DMS153 treated with DMSO at 0.1 percent for 48 hours (cell line): ENCODE measurements at regions not wholly inside any gene's neighbourhood (a gene's known extent, or its start where the extent isn't known, plus 50 kb on each side); places are given as distances from the start of the nearest gene placed in this dataset.
"Not testable (repeated sequence)": the region's sequence is repeated elsewhere in the genome, so short reads cannot be mapped to it uniquely, and the experiment has no call there.

Experiments
- DNase-seq: peaks from one replicate; lab custom pipeline; 2025; ENCODE audit not compliant: unreplicated experiment; lab: John Stamatoyannopoulos, UW

- no peak for DNase-seq
These were observed 253.6 kb downstream of the C3orf38 start for GRCh38 chr3:88403319-88403718.

- DNase-seq = no peak
These were observed 258.3 kb downstream of the C3orf38 start for GRCh38 chr3:88408097-88408496.

DNA sequence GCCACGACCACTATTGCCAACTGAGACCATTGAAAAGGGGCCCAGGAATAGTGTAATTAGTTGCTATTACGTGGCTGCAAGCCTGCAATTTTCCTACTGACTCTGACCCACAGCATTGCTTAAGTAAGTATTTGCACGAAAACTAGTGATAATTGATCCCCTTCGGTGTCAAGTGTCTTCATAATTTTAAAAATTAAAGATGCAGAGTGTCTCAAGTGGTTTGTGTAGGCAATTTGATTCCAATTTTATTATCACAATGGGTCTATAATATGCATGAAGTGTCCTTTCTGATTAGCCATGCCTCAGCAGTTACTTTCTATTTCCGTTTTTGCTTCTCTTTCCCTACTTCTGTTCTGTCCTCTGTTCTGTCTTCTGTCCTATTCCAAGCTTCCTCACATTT is 259.2 kb downstream of the C3orf38 start:
- no peak for DNase-seq

- no peak for DNase-seq
These were observed 260.5 kb downstream of the C3orf38 start for GRCh38 chr3:88410259-88410658.

GRCh38 chr3:88412346-88412745 is 262.6 kb downstream of the C3orf38 start:
- no peak for DNase-seq

DNA sequence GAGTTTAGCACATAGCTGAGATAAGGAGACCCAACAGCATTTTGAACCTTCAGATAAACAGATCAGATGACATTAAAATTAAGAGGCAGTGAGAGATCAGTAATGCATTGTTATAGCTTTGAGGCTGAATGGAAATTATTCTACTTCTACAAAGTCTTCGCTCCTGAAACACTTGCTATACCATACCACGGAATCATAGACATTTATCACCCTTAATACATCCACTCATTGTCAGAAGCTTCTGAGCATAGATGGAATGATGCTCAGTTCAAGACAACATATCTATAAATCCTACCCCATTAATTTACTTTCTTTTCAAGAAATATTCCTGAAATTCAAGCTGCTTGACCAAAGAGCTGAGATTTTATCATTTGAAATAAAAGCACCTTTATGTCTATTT is 266.7 kb downstream of the C3orf38 start:
- DNase-seq = no peak

DNA sequence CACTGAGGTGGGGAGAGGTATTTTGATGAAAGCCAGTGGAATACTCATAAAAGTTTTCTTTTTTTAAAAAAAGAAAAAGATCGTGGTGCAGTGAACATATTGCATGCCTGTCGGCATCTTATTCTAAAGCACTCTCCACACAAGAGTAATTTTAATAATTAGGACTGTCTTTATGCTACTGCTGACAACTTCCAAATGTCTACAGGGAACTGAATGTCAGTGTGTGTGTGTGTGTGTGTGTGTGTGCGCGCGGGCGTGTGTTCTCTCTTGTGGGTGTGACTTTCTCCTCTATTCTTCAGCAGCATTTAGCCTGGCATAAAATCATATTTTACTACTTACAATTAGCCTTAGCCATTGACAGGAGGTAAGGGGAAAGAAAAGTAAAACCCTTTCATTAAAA is 268.5 kb downstream of the C3orf38 start:
- no peak for DNase-seq

DNA sequence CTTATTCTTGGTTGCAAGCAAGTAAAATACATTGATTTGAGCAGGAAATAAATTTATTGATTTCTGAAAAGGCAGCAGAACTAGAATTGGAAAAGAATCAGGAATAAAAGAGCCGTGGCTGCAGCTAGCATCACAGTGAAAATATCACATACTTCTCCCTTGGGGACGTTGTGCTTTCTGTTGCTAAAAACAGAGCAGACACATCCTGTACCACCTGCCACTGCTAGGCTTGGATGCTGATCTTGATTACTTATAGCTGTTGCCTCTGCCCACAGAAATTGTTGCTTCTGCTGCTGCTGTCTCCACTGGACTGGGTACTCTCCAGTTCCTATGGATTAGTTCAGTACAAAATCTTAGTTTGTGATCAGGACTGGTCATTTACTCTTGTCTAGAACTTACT is 283.8 kb downstream of the C3orf38 start:
- no peak for DNase-seq

DNA sequence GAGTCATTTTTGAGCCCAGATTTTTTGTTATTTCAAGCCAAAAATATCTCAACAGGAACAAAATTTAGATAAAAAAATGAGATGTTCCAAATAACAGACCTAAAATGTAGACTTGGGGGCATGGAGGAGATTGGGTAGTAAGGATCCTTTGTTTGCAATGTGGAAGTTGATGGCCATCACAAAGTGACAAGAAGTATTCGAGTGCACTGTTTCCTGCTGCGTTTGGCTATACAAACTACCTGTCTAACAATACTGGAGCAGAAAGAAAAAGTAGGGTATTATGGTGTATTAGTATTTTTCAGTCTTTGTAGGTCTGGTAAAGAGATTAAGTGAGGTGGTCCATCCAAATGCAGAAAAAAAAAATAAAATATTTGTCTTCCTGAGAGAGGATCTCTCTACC is 284.2 kb downstream of the C3orf38 start:
- DNase-seq = no peak

DNA sequence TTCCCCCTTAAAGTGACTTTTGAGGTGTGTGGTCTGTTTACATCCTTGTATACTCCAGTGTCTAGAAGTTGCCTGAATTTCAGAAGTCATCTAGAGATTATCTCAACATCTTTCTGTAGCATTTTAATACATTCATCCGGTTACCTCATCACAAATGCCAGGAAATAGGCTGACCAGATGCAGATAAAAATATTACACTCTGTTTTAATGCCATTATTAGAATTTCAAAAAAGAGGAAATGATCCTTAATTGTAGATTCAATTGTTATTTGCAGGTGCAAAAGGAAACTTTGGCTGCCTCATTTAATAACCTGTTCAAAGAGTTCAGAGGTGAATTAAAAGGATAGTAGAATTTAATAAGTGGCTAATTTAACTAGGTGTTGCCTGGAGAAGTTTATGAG is 290.9 kb downstream of the C3orf38 start:
- DNase-seq = no peak

DNA sequence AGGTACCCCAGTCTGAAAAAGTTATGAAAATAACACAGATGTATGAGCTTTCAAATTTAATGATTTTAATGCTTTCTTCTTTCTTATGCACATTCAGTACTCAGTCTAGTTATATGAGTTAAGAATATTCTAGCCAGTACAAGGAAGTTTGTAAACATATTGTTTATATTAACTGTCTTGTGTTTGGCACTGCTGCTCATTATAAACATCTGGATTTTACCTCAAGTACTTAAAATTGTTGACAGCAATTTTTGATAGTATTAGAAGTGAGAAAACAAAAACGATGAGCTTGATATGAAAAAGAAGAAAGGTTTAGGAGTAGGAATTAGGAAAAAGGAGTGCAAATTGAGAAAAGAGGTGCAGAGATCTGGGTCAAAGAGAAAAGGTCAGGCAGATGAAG is 293.3 kb downstream of the C3orf38 start:
- no peak for DNase-seq

DNA sequence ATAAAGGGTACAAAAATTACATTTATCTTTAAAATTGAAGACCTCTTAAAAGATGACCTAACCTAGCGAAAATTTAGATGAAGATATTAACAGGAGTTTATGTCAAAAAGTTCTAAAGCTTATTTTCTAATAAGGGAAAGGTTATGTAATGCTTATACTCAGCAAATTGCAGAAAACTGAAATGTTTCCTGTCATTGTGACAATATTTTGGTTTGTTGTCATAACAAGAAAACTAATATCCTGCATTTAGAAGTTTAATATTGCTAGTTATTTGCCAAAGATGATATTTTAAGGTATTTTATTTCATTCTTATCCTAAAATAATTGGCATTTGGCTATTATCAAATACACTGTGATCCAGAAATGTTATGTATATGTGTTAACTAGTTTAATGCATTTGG is 294.5 kb downstream of the C3orf38 start:
- DNase-seq = no peak

DNA sequence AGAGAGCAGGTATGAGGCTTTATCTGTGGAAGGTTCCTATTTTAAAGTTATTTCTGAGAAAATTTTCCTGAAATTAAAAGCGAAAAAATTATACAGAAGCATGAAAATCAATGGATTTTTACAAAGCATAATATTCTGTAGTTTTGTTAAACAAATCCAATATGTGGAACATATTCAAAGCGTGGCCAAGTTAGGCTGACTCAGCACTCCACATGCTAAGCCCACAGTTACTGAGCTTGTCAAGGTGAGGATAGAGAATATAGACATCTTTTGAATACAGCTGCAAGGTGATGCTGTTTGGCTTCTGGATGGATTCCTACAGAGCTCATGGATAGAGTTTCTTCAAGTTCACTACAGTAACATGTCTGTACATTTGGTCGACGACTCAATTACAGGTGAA is 302.5 kb downstream of the C3orf38 start:
- no peak for DNase-seq

- no peak for DNase-seq
These were observed 310.6 kb downstream of the C3orf38 start for GRCh38 chr3:88460369-88460768.

GRCh38 chr3:88462230-88462629 is 312.5 kb downstream of the C3orf38 start:
- no peak for DNase-seq

DNA sequence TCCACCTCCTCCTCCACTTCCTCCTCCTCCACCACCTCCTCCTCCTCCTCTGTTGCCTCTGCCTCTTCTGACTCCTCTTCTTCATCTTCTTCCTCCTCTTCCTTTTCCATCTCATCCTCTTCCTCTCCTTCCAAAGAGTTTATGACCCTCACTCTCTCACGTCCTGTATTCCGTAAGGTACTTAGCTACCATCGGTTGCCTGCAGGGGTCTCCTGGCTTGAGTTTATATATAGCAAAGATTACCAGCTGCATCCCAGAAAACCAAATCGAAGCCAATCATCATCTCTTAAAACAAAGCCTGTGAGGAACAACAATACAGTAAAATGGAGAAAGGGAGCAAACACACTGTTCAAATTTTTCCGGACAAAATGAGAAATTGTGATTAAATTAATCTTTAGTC is 317.4 kb downstream of the C3orf38 start:
- DNase-seq = no peak

DNA sequence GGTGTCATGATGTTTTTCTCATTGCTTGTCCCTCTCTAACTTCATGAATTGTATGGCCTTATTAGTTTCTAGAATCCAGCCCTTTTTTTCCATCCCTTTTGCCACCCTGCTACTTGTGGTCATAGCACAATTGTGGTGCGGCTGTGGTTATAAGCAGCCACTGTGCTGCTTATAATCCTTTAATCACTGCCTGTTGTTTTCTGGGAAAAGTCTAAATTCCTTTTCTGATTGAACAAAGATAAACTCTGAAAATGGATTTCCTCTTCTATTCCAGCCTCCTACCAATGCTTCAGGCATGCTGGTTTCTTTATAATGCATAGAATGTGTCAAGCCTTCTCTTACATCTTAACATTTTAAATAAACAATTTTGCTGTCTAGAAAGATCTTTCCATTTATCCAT is 319.5 kb downstream of the C3orf38 start:
- no peak for DNase-seq

GRCh38 chr3:88478460-88478859 is 328.7 kb downstream of the C3orf38 start:
- DNase-seq = no peak

- no peak for DNase-seq
These were observed 331.1 kb downstream of the C3orf38 start for GRCh38 chr3:88480822-88481221.

DNA sequence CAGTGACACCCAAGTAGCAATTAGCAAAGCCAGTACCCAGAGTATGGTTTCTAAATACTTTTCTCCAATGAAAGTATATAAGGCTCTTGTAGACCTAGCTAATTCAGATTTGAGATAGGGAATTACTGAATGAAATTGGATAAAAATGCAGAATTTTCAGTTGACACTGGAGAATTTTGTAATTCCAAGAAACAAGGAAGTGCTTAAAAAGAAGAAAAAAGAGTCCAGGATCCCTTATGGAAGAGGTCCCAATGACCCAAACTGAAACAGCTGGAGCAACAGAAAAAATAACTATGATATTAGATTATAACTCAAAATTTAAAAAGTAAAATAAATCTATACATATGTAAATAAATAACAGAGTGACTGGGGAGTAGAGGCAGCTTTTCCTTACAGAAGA is 335.2 kb downstream of the C3orf38 start:
- DNase-seq = no peak

DNA sequence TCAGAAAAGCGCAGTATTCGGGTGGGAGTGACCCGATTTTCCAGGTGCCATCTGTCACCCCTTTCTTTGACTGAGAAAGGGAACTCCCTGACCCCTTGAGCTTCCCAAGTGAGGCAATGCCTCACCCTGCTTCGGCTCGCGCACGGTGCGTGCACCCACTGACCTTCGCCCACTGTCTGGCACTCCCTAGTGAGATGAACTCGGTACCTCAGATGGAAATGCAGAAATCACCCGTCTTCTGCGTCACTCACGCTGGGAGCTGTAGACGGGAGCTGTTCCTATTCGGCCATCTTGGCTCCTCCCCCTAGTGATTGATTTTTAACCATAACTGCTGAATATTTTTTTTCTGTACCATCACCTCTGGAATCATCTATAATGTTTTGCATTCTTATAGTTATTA is 359.1 kb downstream of the C3orf38 start:
- not testable (repeated sequence) for DNase-seq

DNA sequence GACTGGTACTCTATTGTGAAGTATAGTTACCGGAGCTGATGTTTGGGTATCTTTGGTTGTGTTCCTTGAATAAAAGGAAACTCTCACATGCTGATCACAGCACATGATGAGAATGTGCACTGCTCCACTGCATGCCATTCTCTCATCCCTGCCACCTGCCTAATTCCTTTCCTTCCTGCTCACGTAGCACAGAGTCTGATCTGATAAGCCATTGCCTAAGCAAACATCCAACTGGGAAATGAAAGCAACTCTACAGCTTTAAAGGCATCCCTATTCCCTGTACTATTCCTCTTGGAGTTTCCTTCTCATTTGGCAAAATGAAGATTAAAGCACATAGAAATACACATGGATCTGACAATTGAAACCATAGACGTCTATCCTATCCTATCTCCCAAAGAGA is 359.8 kb downstream of the C3orf38 start:
- DNase-seq = peak; percentile 3

- DNase-seq = no peak
These were observed 378.7 kb downstream of the C3orf38 start for GRCh38 chr3:88528494-88528893.

DNA sequence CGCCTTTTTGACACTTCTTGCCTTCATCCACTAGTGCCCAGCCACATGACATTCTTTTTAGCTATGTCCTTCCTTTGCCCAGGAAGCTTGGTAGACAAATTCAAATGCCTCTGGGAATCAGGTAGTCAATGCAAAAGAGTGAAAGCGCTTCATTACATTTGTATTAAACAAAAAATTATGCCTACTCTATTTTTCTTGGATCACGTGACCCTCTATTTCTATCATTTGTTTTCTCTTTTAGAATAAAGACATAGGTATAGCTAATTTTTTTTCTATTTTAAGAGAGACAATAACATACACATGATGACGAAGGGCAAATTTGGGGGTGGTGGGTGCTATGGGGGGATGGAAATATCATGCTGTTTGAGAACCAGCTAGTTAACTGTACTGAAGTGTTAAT is 384.8 kb downstream of the C3orf38 start:
- no peak for DNase-seq
